ENCODE measurements at regions not wholly inside any gene's neighbourhood (a gene's known extent, or its start where the extent isn't known, plus 50 kb on each side); places are given as distances from the start of the nearest gene placed in this dataset.

DNA sequence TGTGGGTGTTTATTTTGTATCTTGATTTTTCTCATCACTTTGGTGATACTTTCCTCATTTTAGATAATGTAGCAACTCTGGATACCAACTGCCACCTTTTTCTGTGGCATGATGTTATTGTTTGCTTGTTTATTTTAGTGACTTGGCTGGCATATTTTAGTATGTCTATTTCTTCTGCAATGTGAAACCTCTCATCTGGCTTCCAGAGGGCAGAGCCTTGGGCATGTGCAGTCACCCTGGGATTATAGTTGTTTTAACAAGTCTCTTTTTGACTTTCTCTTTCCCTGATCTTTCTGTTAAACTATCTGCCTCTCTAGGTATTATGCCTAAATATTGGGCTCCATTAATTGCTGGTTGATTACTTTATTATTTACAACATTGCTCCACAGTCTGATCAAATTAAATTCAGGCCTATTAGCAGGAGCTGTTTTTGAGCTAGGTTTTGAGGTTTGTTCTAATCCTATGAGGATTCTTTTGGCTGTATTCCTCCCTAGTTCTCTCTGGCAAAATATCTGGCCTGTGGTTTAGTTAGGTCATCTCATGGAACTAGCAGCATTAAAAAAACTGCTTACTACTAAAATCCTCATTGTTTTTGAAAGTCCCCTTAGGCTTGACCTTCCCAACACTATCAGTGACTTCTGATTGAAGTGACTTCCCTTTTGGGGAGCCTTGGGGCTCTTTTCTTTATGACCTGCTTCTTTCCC lies 86.4 kb upstream of the FAM78B start:
- H3K23ac ChIP-seq (ENCODE audit: insufficient read length), result no peak overlapping the region
- H3K9me3 ChIP-seq (ENCODE audit: insufficient read depth in 2 of 2, low read depth in 1 of 2, low read length in 1 of 2), result peaks cover 8 to 17% of the 10 kb centered on the region in 2 experiments
- no peak overlapping the region for H2AK5ac ChIP-seq (ENCODE audit: low read depth, low read length)
- no peaks in the 10 kb centered on the region for H3K36me3 ChIP-seq (ENCODE audit: control insufficient read depth in 2 of 4, insufficient read depth in 4 of 4, low read length in 3 of 4)
- ChIA-PET CTCF (ENCODE audit: partially characterized antibody) (no interaction called here), POLR2A (ENCODE audit: partially characterized antibody) (no interaction called here)
- no peaks in the 10 kb centered on the region for H3K4me1 ChIP-seq (replicated peaks in 1 of 4; ENCODE audit: control insufficient read depth in 3 of 4, insufficient read depth in 4 of 4, low read length in 3 of 4)
- H3K4ac ChIP-seq (replicated peaks; ENCODE audit: insufficient read length, low read depth, low read length), result no peak overlapping the region
- no peak overlapping the region for H3K4me2 ChIP-seq (ENCODE audit: insufficient read depth in 1 of 2, low read depth in 2 of 2, low read length in 2 of 2)
- H3K79me1 ChIP-seq (ENCODE audit: low read depth, low read length), result no peaks in the 10 kb centered on the region
- H3K79me2 ChIP-seq (ENCODE audit: control insufficient read depth in 1 of 2, insufficient read depth in 2 of 2, low read length in 2 of 2), result no peaks in the 10 kb centered on the region
- H2BK120ac ChIP-seq (replicated peaks; ENCODE audit: low read depth, low read length), result no peak overlapping the region
- no peaks in the 10 kb centered on the region for H3K23me2 ChIP-seq (ENCODE audit: low read depth, low read length)
- no peak overlapping the region for H4K5ac ChIP-seq (ENCODE audit: insufficient read length, low read depth, low read length)
- H4K91ac ChIP-seq (replicated peaks; ENCODE audit: insufficient read length, low read length), result no peak overlapping the region
- no peak overlapping the region for H2BK20ac ChIP-seq (ENCODE audit: low read length)
- H3K4me3 ChIP-seq (ENCODE audit: extremely low read depth in 1 of 4, insufficient read depth in 2 of 4, low read depth in 3 of 4, low read length in 4 of 4), result no peak overlapping the region
- DNase-seq (ENCODE audit: low read depth in 1 of 2, low spot score in 2 of 2) (no peak), FAIRE-seq (no peak)
- H2BK12ac ChIP-seq (ENCODE audit: low read depth, low read length), result no peak overlapping the region
- no peak overlapping the region for H2AFZ ChIP-seq (ENCODE audit: low read length)
- no peak overlapping the region for H3K18ac ChIP-seq (ENCODE audit: extremely low read depth, low read length)
- no peaks in the 10 kb centered on the region for H3K27me3 ChIP-seq (replicated peaks in 1 of 4; ENCODE audit: control insufficient read depth in 3 of 4, extremely low read depth in 1 of 4, insufficient read depth in 3 of 4, low read length in 3 of 4)
- H2BK15ac ChIP-seq (ENCODE audit: low read length), result no peak overlapping the region
- no peaks in the 10 kb centered on the region for H4K20me1 ChIP-seq (replicated peaks in 1 of 2; ENCODE audit: control insufficient read depth in 1 of 2, insufficient read depth in 2 of 2, low read length in 2 of 2)
- no peak overlapping the region for H3K27ac ChIP-seq (ENCODE audit: low read depth, low read length)
- no peak overlapping the region for H2BK5ac ChIP-seq (ENCODE audit: low read depth, low read length)
- no peak overlapping the region for H3K14ac ChIP-seq (ENCODE audit: insufficient read length)
- no peak overlapping the region for H4K8ac ChIP-seq (ENCODE audit: extremely low read depth, insufficient read depth, low read length)
- H3K56ac ChIP-seq (replicated peaks; ENCODE audit: insufficient read length, low read depth, low read length), result no peak overlapping the region
- H3K9ac ChIP-seq (replicated peaks in 1 of 4; ENCODE audit: extremely low read depth in 1 of 4, low read depth in 3 of 4, low read length in 3 of 4), result no peak overlapping the region
- TF ChIP-seq CHD1 (IDR thresholded peaks at IDR 0.05; ENCODE audit: low read depth, low read length) (no peak), GTF2F1 (IDR thresholded peaks at IDR 0.05; ENCODE audit: borderline replicate concordance, low read depth, low read length) (no peak), POLR2A (IDR thresholded peaks at IDR 0.05; ENCODE audit: control extremely low read depth in 1 of 2, low read depth in 2 of 2, low read length in 2 of 2) (no peak), MAFK (IDR thresholded peaks at IDR 0.05; ENCODE audit: low read depth, low read length) (no peak), KDM4A (IDR thresholded peaks at IDR 0.05; ENCODE audit: low read depth, low read length, severe bottlenecking) (no peak), PHF8 (conservative IDR thresholded peaks at IDR 0.05; ENCODE audit: low read depth, low read length) (no peak), BACH1 (IDR thresholded peaks at IDR 0.05; ENCODE audit: low read length) (no peak)

All from H1 (cell line).